Stimulated activated CD4-positive, alpha-beta T cell treated with anti-CD3 and anti-CD28 coated beads, Interleukin-2, amount 100 ng/mL, for 48 hours (primary cell): ENCODE measurements at regions not wholly inside any gene's neighbourhood (a gene's known extent, or its start where the extent isn't known, plus 50 kb on each side); places are given as distances from the start of the nearest gene placed in this dataset.

Source experiments
- DNase-seq, 2 donors: peaks; one replicate each; pipeline ENCODE4 v3.0.0-alpha.2; 2020

- DNase-seq: no peak
Measured at GRCh38 chr22:49182416-49182815, 645.3 kb downstream of the BRD1 start.

- no peak for DNase-seq
Measured at GRCh38 chr22:49181942-49182341, 645.7 kb downstream of the BRD1 start.

DNA sequence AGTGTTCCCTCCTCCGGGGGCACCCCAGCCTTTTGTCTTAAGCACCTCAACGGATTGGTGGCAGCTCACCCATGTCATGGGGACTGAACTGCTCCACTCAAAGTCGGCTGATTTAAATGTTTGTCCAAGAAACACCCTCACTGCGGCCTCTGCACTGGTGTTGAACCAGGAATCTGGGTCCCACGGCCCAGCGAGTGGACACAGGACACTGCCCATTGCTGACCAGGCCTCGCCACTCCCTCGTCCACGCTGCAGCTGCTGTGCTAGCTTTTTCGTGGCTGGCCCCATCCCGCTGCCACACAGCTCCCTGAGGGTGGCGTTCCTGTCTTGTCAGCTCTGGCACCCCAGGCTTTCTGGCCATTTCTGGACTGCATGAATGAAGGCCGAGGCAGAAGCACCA, 646.2 kb downstream of the BRD1 start:
- DNase-seq: no peak

- DNase-seq: no peak
Measured at GRCh38 chr22:49180683-49181024, 647.0 kb downstream of the BRD1 start.

DNA sequence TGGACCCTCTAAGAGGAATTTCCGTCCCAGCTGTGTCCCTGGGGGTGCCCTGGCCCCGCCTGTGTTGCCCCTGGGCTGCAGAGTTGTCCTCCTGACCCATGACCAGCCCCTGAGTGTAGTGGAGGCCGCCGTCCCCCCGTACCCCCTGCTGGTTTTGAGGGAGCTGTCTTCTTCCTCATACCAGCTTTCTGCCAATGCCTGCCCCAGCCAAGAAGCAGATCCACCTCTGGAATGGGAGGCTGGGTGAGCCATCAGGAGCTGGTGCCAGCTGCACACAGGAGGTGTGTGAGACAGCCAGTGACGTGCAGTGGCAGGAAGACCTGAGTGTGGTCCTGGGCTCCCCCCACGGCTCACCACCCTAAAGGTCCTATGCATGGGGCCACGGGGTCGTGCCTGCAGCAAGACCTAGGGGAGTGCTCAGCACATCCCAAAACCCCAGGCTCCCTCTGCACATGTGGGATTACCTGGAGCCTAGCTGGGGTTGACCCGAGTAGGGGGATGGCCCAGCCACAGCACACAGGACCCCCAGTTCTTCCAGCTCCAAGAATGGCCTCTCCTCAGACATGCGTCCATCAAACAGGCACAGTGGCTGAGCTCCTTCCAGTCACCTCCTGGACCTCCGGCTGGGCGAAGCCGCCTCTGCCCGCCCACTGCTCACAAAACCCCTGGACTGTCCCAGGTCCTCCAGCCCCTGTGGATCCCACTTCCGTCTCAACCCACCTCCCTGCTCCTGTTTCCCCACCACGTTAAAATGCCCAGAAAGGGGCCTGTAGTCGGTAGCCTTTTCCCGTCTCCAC, 647.6 kb downstream of the BRD1 start:
- no peak for DNase-seq

DNA sequence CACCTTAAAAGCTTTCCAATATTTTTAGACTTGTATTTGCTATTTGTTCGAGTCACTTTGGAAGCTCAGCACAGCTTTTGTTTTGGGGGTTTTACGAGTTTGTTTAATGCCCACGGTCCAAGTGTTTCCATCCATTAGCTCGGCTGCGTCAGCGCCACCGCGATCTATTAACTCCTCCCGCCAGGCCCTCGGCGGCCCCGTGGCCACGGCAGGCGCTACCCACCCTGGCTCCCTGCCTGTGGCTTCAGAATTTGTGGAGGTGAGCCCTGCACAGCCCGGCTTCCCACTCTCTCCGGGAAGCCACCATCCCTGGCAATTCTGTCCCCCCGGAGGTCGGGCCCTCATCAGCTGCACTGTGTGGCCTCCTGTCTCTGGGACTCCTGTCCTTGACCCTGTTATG, 648.5 kb downstream of the BRD1 start:
- no peak for DNase-seq

DNA sequence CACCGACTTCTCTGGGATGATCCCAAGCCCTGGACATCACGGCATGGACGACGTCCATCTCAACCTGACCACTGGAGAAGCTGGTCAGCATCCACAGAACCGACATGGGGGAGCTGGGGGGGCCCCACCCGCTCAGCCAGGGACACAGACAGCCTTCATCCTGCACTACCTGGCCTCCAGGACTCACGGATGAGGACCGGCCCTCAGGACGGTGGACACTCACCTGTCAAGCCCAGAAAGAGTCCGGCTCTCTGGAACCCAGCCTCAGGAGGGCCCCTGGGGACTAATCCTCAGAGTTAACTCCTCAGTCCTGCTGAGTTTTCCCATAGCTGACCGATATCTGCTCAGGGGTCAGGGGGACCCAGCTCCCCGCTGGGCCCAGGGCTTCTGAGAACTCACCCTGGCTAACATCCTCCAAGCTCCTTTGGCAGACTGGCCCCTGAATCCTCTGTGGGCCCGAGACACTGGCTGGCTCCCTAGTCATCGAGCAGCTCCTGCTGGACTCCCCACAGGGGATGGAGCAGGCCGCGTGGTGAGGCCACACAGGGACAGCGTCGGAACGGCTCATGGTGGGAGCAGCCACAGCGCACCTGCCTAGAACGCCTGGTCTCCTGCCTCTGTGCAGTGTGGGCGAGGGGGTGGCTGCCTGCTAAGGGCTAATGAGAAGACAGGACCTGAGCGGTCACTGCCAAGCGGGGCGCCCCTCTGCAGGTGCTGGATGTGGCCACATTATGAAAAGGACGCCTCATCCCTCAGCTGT, 649.2 kb downstream of the BRD1 start:
- no peak for DNase-seq

DNA sequence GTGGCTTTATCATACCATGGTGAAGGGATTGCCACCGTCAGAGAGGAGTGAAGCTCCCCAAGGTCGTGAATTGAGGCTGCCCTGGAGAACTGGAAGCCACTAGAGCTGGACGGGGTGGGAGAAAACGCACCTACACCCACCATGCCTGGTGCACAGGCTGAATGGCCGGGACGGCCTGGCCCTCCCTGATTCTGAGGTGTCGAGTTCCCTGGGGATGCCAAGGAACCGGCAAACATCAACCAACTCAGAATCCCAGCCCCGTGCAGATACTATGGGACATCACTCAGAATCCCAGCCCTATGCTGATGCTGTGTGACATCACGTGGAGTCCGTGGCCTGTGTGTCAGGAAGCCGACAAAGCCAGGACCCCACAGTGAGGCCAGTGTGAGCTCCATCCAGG, 650.0 kb downstream of the BRD1 start:
- no peak for DNase-seq

- no peak for DNase-seq
Measured at GRCh38 chr22:49176956-49177355, 650.7 kb downstream of the BRD1 start.

GRCh38 chr22:49170053-49170452, 657.6 kb downstream of the BRD1 start:
- no peak for DNase-seq

DNA sequence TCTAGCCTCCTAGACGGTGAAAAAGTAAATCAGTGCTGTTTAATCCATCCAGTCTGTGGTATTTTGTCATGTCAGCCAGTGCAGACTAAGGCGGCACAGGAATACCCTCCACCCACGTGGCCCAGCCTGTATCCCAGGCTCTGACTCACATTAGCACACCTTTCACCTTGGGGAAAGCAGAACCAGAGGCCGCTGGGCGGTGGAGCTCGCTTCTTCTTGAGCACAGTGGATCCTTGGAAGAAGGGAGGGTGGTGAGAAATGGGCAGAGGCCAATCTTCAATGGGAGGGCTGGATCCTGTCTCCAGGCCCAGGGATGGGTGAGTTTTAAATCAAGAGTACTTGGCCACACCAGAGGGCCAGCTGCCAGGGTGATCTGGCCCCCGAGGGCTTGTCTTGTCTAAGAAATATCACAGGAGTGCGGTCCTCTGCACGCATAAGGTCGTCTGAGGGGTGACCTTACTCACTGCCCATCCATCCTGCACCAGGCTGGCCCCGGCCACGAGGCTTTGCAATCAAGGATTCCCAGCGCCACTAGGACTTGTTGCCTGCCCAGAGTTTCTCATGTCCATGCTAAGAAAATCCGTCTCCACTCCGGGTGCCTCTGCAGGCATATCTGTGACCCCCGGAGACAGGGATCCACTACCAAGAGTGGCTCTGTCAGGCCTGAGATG, 658.5 kb downstream of the BRD1 start:
- no peak for DNase-seq

DNA sequence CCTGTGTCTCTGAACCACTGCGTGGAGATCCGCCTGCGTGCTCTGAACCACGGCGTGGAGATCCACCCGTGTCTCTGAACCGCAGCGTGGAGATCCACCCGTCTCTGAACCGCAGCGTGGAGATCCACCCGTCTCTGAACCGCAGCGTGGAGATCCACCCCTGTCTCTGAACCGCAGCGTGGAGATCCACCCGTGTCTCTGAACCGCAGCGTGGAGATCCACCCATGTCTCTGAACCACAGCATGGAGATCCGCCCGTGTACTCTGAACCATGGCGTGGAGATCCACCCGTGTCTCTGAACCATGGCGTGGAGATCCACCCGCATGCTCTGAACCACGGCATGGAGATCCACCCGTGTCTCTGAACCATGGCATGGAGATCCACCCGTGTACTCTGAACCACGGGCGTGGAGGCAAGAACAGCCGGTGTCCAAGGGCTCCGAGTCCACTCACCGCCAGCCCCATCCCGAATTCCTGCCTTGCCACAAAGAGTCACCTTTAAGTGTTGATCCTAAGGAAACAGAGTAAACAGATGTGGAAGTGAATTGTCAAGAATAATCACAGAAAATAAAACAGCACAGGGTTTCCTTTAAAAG, 659.4 kb downstream of the BRD1 start:
- no peak for DNase-seq

DNA sequence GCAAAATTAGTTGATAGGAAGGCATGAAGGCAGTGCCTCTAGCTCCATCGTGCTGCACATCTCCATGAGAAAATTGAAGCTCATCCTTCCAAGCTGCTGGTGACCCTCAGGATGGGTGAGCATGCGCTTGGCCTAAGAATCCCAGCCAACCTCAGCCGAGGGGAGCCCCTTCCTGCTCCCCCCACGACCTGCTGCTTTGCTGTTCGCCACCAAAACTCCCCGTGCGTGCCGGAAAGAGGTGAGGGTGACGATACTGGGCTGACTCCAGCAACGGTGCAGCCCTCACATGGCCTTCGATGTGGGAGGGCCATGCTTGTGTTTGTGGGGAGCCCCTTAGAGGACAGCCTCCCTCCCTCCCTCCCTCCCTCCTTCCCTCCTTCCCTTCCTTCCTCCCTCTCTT, 660.9 kb downstream of the BRD1 start:
- no peak for DNase-seq

GRCh38 chr22:49166211-49166610, 661.5 kb downstream of the BRD1 start:
- DNase-seq: no peak

DNA sequence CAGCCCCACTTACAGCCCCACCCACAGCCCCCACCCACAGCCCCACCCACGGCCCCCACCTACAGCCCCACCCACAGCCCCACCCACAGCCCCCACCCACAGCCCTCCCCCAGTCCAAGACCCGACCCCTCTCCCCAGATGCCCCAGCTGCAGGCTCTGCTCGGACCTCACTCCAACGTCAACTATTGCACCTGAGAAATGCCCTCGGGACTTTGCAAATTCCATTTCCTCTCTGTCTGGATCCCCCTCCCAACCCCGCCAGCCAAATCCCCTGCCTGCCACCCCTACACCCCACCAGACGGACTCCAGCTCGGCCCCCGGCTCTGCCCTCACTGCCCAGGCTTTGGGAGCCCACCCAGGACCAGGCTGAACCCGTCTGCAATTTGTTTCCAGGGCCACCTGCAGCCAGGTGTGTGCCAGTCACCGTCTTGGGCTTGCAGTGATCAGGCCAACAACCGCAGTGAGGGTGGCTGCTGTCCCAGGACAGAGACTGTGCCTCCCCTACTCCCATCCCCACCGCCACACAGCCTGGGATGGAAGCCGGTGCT, 662.8 kb downstream of the BRD1 start:
- no peak for DNase-seq

GRCh38 chr22:49163960-49164690, 663.5 kb downstream of the BRD1 start:
- no peak for DNase-seq

GRCh38 chr22:49163258-49163959, 664.3 kb downstream of the BRD1 start:
- no peak for DNase-seq

- no peak for DNase-seq
Measured at GRCh38 chr22:49162841-49163240, 664.8 kb downstream of the BRD1 start.

DNA sequence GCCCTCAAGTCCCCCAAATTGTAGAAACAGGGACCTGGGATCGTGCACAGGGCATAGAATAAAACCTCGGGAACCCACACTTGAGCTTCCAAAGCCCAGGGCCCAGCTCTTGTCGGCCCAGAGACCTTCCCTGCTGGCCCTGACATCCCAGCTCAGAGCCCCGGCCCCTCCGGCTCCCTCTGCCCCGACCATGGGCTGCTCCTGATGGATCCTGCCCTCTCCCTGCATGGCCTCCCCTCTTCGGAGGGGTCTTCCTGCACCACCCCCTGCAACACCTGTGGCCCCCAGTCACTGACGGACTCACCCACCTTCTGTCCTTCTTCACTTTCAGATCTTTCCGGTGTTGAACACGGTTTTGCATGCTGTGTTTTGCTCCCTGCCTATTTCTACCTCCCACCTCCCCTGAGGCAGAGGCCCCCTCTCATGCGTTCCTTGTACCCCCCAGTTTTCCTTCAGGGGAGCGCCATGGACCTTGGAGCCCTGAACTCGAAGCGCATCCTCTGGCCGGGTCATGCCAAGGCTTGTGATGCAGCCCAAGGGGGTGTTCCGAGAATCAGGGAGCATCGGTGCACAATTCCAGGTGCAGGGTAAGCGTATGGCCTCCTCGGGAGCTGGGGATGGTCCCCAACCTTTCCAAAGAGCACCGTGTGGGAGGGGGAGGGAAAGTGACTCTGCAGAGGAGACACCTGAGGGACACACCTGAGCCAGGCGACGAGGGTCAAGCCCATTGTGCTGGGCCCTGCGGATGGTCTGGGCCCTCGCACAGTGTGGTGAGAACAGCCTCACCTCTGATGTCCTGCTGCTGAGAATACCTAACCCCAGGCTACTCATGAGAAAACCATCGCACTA, 666.4 kb downstream of the BRD1 start:
- no peak for DNase-seq

DNA sequence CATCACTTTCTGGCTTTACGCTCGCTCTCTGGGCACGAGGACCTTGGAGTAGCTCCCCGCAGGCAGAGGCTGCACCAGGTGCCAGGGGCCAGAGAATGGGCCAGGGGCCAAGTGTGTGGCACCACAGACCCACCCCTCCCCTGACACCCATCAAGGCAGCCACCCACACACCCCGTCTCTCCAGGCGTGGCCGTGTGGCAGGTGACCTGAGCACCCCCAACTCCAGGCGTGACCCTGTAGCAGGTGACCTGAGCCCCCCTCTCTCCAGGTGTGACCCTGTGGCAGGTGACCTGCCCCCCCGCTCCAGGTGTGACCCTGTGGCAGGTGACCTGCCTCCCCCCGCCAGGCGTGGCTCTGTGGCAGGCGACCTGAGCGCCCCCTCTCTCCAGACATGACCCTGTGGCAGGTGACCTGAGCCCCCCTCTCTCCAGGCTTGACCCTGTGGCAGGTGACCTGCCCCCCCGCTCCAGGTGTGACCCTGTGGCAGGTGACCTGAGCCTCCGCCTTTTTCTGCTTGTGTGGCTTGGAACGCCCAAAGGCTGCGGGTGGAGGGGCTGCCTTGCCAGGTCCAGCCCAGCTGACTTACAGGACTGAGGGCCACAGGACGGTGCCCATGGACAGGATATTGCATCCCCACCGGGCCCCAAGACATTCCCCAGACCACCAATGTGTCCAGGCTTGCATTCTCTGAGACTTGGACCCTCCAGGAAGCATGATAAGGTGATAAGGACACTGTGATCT, 667.2 kb downstream of the BRD1 start:
- no peak for DNase-seq
